HG02798 (cell line): ENCODE measurements at regions not wholly inside any gene's neighbourhood (a gene's known extent, or its start where the extent isn't known, plus 50 kb on each side); places are given as distances from the start of the nearest gene placed in this dataset.

Source experiments
- ATAC-seq: cut with Tn5 transposase; IDR thresholded peaks from one replicate; pipeline ENCODE4 v1.9.1; 2021; ENCODE audit warnings: mild to moderate bottlenecking; ENCODE audit not compliant: unreplicated experiment, poor library complexity

- ATAC-seq, result no peak
Observed at GRCh38 chrX:117291760-117292159, 824.9 kb downstream of the KLHL13 start.

DNA sequence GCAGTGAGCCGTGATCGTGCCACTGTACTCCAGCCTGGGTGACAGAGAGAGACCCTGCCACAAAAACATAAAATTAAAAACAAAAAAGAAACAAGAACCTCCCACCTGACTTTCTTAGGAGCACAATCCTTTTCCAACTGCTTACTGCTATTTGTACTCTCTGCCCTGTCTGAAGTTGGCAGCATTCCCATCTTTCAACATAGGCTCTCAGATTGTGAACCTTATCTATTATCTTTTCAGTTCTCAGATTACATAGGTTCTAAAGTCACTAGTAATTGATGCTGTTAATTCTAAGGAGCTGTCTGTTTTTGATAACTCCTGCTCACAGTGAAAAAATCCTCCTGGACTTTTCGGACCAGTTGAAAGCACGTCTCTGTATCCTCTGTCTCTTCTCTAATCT, 812.2 kb upstream of the CT83 start:
- ATAC-seq, result no peak
